Keratinocyte (primary cell): ENCODE measurements at regions not wholly inside any gene's neighbourhood (a gene's known extent, or its start where the extent isn't known, plus 50 kb on each side); places are given as distances from the start of the nearest gene placed in this dataset.

Source experiments
- CTCF ChIP-seq, 3 experiments: IDR thresholded peaks in 1 of 3; conservative IDR thresholded peaks in 1 of 3; optimal IDR thresholded peaks in 1 of 3; 2 replicates in 2 of 3; 3 replicates in 1 of 3; pipeline versions ENCODE3 to v1.5.1; 2011; ENCODE audit warnings: low read length in 3 of 3, mild to moderate bottlenecking in 3 of 3, moderate library complexity in 2 of 3, control low read depth in 1 of 3, inconsistent platforms in 1 of 3; ENCODE audit not compliant: insufficient read depth in 2 of 3; ENCODE audit errors: extremely low read depth in 1 of 3
- EZH2 ChIP-seq: IDR thresholded peaks from one replicate; pipeline ENCODE4 v1.6.1; 2012; ENCODE audit warnings: inconsistent platforms, mild to moderate bottlenecking, low read length, moderate library complexity

- TF ChIP-seq EZH2 (no peak), CTCF (optimal IDR thresholded peaks at IDR 0.05 in 1 of 3, IDR thresholded peaks at IDR 0.05 in 1 of 3, conservative IDR thresholded peaks at IDR 0.05 in 1 of 3; ENCODE audit: extremely low read depth in 1 of 3, insufficient read depth in 2 of 3, low read length in 3 of 3) (no peak)
Measured at GRCh38 chr6:121682666-121683065, 247.2 kb downstream of the GJA1 start.
